ENCODE measurements at regions not wholly inside any gene's neighbourhood (a gene's known extent, or its start where the extent isn't known, plus 50 kb on each side); places are given as distances from the start of the nearest gene placed in this dataset.

GRCh38 chr1:218616681-218617080 is 271.5 kb downstream of the TGFB2 start:
- Histone ChIP-seq H3K27me3 (ENCODE audit: control insufficient read depth, insufficient read depth, low read length) (no peaks in the 10 kb centered on the region), H3K4me3 (ENCODE audit: low read depth, low read length) (no peak overlapping the region), H3K36me3 (ENCODE audit: control insufficient read depth, insufficient read depth, low read length) (no peaks in the 10 kb centered on the region)
- FAIRE-seq (no peak), DNase-seq (ENCODE audit: low read depth) (no peak)
- TF ChIP-seq CTCF (IDR thresholded peaks at IDR 0.05; ENCODE audit: insufficient read depth, low read length, severe bottlenecking) = no peak

GRCh38 chr1:218617986-218618385 is 272.9 kb downstream of the TGFB2 start:
- Histone ChIP-seq H3K36me3 (ENCODE audit: control insufficient read depth, insufficient read depth, low read length) (no peaks in the 10 kb centered on the region), H3K27me3 (ENCODE audit: control insufficient read depth, insufficient read depth, low read length) (no peaks in the 10 kb centered on the region), H3K4me3 (ENCODE audit: low read depth, low read length) (no peak overlapping the region)
- TF ChIP-seq CTCF (IDR thresholded peaks at IDR 0.05; ENCODE audit: insufficient read depth, low read length, severe bottlenecking) = no peak
- DNase-seq (ENCODE audit: low read depth) (peak; percentile 80), FAIRE-seq (no peak)

DNA sequence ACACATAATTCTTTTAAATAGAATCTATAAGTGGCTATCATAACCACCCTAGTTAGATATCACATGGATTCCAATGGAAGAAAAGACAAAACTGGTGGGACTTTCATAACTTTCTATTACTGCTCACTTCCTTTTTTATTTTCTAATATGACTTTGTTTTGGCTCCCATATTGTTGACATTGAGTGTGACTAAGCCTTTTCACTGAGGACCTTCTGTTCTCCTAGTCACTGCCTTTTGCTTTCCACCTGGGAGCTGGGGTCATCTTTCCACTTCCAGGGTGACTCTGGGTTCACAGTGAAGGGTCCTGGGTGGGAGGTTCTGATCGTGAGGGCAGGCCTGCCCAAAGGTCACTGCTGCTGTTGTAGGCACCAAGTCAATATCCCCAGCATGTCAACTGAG is 275.8 kb downstream of the TGFB2 start:
- no peak for TF ChIP-seq CTCF (IDR thresholded peaks at IDR 0.05; ENCODE audit: insufficient read depth, low read length, severe bottlenecking)
- H3K4me3 ChIP-seq (ENCODE audit: low read depth, low read length) = no peak overlapping the region
- H3K27me3 ChIP-seq (ENCODE audit: control insufficient read depth, insufficient read depth, low read length) = no peaks in the 10 kb centered on the region
- no peak for FAIRE-seq
- peak; percentile 66 for DNase-seq (ENCODE audit: low read depth)
- H3K36me3 ChIP-seq (ENCODE audit: control insufficient read depth, insufficient read depth, low read length) = no peaks in the 10 kb centered on the region

DNA sequence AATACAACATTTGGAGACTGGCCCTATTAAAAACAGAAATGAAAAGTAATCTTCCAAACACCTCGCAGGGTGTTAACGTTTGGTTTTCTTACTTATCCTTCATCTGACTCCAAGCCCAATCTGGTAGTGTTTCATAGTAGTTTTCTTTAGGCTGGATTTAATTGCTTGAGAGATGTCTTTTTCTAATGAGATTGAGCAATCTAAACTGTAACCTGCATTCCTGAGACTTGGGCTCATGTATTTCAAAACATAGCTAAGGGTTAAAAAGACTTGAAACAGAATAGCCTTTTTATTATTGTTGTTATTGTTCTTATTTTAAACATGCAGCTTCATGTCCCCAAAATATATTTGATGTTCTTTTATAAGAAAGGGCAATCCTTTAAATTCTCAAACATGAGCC is 278.9 kb downstream of the TGFB2 start:
- DNase-seq (ENCODE audit: low read depth) = peak; percentile 61
- H3K27me3 ChIP-seq (ENCODE audit: control insufficient read depth, insufficient read depth, low read length) = no peaks in the 10 kb centered on the region
- TF ChIP-seq CTCF (IDR thresholded peaks at IDR 0.05; ENCODE audit: insufficient read depth, low read length, severe bottlenecking) = no peak
- no peak for FAIRE-seq
- H3K36me3 ChIP-seq (ENCODE audit: control insufficient read depth, insufficient read depth, low read length) = no peaks in the 10 kb centered on the region
- no peak overlapping the region for H3K4me3 ChIP-seq (ENCODE audit: low read depth, low read length)

DNA sequence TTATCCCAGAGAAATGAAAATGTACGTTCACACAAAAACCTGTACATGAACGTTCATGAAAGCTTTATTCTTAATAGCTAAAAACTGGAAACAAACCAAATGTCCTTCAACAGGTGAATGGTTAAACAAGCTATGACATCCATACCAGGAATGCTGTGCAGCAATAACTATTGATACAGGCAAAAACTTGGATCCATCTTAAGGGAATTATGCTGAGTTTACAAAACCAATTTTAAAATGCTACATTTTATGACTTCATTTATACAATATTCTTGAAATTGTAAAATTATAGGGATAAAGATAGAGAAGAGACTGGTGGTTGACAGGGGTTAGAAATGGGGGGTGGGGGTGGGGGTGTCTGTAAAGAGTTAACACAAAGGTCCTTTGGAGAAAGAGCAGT is 280.3 kb downstream of the TGFB2 start:
- DNase-seq (ENCODE audit: low read depth) (peak; percentile 21), FAIRE-seq (no peak)
- no peaks in the 10 kb centered on the region for H3K27me3 ChIP-seq (ENCODE audit: control insufficient read depth, insufficient read depth, low read length)
- no peaks in the 10 kb centered on the region for H3K36me3 ChIP-seq (ENCODE audit: control insufficient read depth, insufficient read depth, low read length)
- H3K4me3 ChIP-seq (ENCODE audit: low read depth, low read length) = no peak overlapping the region
- TF ChIP-seq CTCF (IDR thresholded peaks at IDR 0.05; ENCODE audit: insufficient read depth, low read length, severe bottlenecking) = no peak

DNA sequence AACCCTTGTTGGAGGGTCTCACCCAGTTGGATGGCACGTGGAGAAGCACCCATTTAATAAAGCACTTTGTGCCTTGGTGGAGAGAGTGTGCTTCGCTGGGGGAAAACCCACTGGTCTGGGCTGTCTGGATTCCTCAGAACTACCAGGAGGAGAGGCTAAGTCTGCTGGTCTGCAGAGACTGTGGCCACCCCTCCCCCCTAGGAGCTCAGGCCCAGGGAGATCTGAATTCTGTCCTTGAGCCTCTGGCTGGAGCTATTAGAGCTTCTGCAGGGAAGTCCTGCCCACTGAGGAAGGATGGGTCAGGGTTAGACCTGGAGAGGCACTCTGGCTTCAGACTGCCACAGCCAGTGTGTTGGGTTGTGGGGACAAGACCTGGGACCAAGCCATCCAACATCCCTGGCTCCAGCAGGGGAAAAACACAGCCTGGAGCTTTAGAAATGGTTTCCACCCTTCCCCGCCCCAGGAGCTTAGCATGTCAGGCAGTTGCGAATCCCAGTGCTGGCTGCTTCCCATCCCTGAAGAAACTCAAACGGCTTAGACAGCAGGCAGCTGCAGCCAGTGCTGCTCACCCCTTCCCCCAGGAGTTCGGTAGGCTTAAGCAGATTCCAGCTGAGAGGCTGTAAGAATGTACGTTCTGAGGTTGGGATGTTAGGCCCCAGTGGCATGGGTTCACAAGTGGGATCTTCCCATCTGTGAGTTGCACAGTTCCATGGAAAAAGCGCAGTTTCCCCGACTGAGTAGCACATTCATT is 288.3 kb downstream of the TGFB2 start:
- no peaks in the 10 kb centered on the region for H3K27me3 ChIP-seq (ENCODE audit: control insufficient read depth, insufficient read depth, low read length)
- no peak for FAIRE-seq
- no peak for DNase-seq (ENCODE audit: low read depth)
- no peak for TF ChIP-seq CTCF (IDR thresholded peaks at IDR 0.05; ENCODE audit: insufficient read depth, low read length, severe bottlenecking)
- no peak overlapping the region for H3K4me3 ChIP-seq (ENCODE audit: low read depth, low read length)
- H3K36me3 ChIP-seq (ENCODE audit: control insufficient read depth, insufficient read depth, low read length) = no peaks in the 10 kb centered on the region

Data from bronchial epithelial cell (primary cell).